Thymus (tissue), 11 donors: ENCODE measurements at regions not wholly inside any gene's neighbourhood (a gene's known extent, or its start where the extent isn't known, plus 50 kb on each side); places are given as distances from the start of the nearest gene placed in this dataset.

Source experiments
- DNase-seq, 9 donors: peaks; one replicate each; pipeline ENCODE4 v3.0.0-alpha.2; 2013; ENCODE audit warnings: low spot score in 9 of 9, low read depth in 6 of 9, missing footprints in 1 of 9
- H3K27ac ChIP-seq, 2 donors: one replicate each; pipeline ENCODE4 v1.5.1; 2013; ENCODE audit warnings: control low read depth in 1 of 2, low read depth in 1 of 2, low read length in 1 of 2, mild to moderate bottlenecking in 1 of 2, moderate library complexity in 1 of 2
- H3K27me3 ChIP-seq, 2 donors: one replicate each; pipeline ENCODE4 v1.5.1; 2013; ENCODE audit warnings: low read length in 1 of 2; ENCODE audit not compliant: control insufficient read depth in 2 of 2, insufficient read depth in 1 of 2
- H3K36me3 ChIP-seq, 2 donors: one replicate each; pipeline ENCODE4 v1.5.1; 2013; ENCODE audit warnings: low read length in 1 of 2, mild to moderate bottlenecking in 1 of 2, moderate library complexity in 1 of 2; ENCODE audit not compliant: control insufficient read depth in 2 of 2, insufficient read depth in 2 of 2
- H3K4me1 ChIP-seq, 2 donors: one replicate each; pipeline ENCODE4 v1.5.1; 2013; ENCODE audit warnings: low read length in 2 of 2; ENCODE audit not compliant: control insufficient read depth in 2 of 2, insufficient read depth in 2 of 2
- H3K4me3 ChIP-seq, 2 donors: one replicate each; pipeline ENCODE4 v1.5.1; 2013; ENCODE audit warnings: low read length in 2 of 2, control low read depth in 1 of 2, mild to moderate bottlenecking in 1 of 2
- H3K9me3 ChIP-seq, 2 donors: one replicate each; pipeline ENCODE4 v1.5.1; 2013; ENCODE audit warnings: low read length in 1 of 2, mild to moderate bottlenecking in 1 of 2; ENCODE audit not compliant: control insufficient read depth in 2 of 2, insufficient read depth in 1 of 2
- WGBS: extraction: QIAGEN DNeasy Blood & Tissue Kit; methylation state at CpG from one replicate; pipeline ENCODE4 v1.1.7; 2013; 5-methylcytosine and 5-hydroxymethylcytosine counted together
- donor health status: healthy.

DNA sequence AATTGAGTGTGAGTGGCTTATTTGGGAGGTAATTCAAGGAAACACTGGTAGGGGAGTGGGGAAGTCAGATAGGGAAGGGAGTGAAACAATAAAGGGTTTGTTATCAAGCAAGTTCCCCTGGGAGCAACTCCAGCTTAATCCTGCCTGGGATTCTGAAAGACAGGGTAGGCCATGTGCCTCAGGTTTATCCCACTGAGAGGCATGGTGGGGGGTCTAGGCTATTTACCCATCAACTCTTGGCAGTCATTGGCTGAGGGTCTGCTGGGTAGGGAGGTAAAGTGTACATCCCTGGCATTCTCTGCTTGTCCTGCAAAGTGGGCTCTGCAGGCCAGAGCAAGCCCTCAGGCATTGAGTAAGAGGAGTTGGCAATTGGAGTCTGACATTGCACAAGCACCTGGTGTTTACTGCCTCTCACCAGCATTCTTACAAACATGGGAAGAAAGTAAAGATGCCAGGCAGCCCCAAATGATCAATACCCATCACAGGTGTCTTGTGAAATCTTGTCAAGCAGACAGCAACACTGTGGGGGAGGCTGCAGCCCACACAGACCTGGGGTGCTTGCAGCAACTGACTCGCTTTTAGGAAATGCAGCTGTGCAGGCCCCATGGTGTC lies 169.3 kb downstream of the KTN1 start:
- peak; percentile 55 to 94 (median 80) for DNase-seq
- no peaks in the 10 kb centered on the region for H3K9me3 ChIP-seq
- H3K36me3 ChIP-seq = no peaks in the 10 kb centered on the region
- peak overlapping the region; percentile 85 to 99 for H3K27ac ChIP-seq
- H3K4me3 ChIP-seq = no peak overlapping the region
- peaks cover 70 to 90% of the 10 kb centered on the region in 2 donors for H3K4me1 ChIP-seq
- 9% methylated on average over 1 of the region's 1 CpG for WGBS
- H3K27me3 ChIP-seq = no peaks in the 10 kb centered on the region

DNA sequence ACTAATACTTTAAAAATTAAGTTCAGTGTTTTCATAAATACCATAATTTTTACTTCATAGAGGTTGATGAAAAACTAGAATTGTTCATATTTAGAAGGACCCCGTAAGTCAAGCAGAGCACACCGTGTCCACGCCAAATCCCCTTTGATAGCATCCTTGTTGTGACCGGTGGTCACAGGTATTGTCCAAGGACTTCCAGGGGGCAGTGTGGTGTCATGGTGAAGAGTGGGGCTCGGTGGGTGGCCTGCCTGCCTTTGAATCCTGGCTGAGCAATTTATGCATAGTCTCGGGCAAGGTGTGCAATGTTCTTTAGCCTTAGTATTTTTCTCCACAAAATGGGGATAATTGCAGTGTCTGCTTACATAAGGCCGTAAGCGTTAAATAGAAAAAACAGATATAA lies 169.9 kb downstream of the KTN1 start:
- Histone ChIP-seq H3K36me3 (no peaks in the 10 kb centered on the region), H3K9me3 (no peaks in the 10 kb centered on the region), H3K4me1 (peaks cover 67 to 83% of the 10 kb centered on the region in 2 donors), H3K27me3 (no peaks in the 10 kb centered on the region), H3K4me3 (no peak overlapping the region), H3K27ac (peak overlapping the region; percentile 22 to 99)
- no peak for DNase-seq
- WGBS = 96% methylated on average over 8 of the region's 8 CpGs

DNA sequence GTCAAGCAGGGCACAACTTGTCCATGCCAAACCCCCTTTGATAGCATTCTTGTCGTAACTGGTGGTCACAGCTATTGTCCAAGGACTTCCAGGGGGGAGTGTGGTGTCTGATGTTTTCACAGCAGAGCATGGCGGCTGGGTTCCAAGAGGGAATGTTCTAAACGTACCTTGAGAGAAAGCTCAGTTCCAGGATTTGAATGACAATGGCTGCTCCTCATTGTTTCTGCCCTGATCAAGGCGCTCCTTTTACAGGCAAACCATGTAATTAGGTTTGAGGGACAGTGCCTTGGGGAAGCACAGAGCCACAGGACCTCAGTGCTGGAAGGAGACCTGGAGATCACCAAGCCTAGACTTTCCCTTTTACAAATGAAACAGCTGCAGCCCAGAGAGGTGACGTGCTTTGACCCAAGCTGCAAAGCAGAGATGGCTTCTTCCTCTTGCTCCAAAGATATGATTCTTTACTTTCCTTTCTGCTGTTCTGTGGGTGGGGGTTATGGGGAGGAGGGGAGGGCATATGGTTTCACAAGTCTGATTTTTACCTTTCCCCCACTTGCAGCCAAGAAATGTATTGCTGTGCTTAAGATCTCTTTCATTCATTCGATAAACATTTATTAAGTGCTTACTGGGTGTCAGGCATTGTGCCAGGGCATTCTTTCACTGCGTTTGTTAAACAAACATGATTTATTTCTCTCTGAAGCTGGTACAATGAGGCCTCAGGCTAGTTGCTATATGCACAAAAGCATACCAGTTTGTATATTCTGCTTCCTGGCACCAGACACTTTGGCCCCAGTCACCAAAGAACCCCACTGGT lies 172.8 kb downstream of the KTN1 start:
- peak overlapping the region in 1 of 2 donors; percentile 82 for H3K27ac ChIP-seq
- H3K36me3 ChIP-seq = no peaks in the 10 kb centered on the region
- H3K4me1 ChIP-seq = peaks cover 58 to 71% of the 10 kb centered on the region in 2 donors
- no peaks in the 10 kb centered on the region for H3K9me3 ChIP-seq
- H3K27me3 ChIP-seq = no peaks in the 10 kb centered on the region
- 81% methylated on average over 7 of the region's 7 CpGs for WGBS
- peak overlapping the region in 1 of 2 donors; percentile 1 for H3K4me3 ChIP-seq
- peak in 1 of 9 donors; percentile 47 for DNase-seq

DNA sequence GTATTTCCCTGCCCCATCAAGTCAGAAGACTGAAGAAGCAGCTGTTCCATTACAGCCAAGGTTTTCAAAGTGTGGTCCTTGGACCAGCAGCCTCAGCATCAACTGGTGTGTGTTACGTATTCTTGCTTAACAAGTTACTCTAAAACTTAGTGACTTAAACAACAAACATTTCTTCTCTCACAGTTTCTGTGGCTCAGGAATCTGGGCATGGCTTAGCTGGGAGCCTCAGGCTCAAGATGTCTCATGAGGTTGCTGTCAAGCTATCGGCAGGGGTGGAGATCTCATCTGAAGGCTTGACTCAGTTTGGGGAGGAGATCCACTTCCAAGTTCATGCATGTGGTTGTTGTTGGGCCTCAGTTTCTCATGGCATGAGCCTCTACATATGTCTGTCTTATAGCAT lies 174.5 kb downstream of the KTN1 start:
- H3K4me1 ChIP-seq = peaks cover 49 to 58% of the 10 kb centered on the region in 2 donors
- H3K27me3 ChIP-seq = no peaks in the 10 kb centered on the region
- no peak overlapping the region for H3K4me3 ChIP-seq
- H3K9me3 ChIP-seq = no peaks in the 10 kb centered on the region
- 98% methylated on average over 2 of the region's 2 CpGs for WGBS
- no peaks in the 10 kb centered on the region for H3K36me3 ChIP-seq
- no peak overlapping the region for H3K27ac ChIP-seq
- DNase-seq = no peak

DNA sequence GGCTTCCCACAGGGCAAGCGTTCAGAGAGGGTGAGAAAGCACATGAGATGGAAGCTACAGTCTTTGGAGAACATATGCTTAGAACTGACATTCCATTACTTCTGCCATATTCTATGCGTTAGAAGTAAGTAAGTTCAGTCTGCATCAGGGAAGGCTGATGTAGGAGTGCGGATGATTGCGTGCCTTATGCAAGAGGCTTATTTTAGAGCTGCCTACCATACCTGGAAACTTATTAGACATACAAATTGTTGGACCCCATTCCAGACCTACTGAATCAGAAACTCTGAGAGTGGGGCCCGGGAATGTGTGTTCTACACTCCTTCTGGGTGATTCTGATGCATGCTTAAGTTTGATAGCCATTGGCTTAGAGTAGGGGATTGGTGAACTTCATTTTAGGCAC lies 174.9 kb downstream of the KTN1 start:
- WGBS = 98% methylated on average over 5 of the region's 5 CpGs
- peaks cover 47 to 55% of the 10 kb centered on the region in 2 donors for H3K4me1 ChIP-seq
- no peak for DNase-seq
- no peaks in the 10 kb centered on the region for H3K36me3 ChIP-seq
- H3K27me3 ChIP-seq = no peaks in the 10 kb centered on the region
- no peak overlapping the region for H3K4me3 ChIP-seq
- H3K27ac ChIP-seq = no peak overlapping the region
- H3K9me3 ChIP-seq = no peaks in the 10 kb centered on the region

DNA sequence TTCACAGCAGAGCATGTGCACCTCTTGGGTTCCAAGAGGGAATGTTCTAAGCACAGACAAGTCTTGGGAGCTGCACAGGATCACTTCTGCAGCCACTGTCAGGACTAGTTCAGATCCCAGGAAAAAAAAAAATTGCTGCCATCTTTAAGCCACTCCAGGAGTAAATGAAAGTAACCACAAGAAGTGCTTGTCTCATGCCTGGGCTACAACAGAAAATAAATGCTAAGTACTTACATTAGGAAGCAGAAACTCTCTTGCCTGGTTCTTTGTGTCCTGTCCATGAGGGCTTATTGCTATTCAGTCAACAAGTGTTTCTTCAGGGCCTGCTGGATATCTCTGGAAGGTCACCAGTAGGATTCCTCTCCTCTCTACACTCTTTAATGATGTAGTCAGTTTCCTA lies 176.1 kb downstream of the KTN1 start:
- peak overlapping the region in 1 of 2 donors; percentile 65 for H3K27ac ChIP-seq
- H3K4me3 ChIP-seq = no peak overlapping the region
- peak in 1 of 9 donors; percentile 36 for DNase-seq
- no peaks in the 10 kb centered on the region for H3K27me3 ChIP-seq
- peaks cover 38 to 47% of the 10 kb centered on the region in 2 donors for H3K4me1 ChIP-seq
- no peaks in the 10 kb centered on the region for H3K9me3 ChIP-seq
- no peaks in the 10 kb centered on the region for H3K36me3 ChIP-seq

DNA sequence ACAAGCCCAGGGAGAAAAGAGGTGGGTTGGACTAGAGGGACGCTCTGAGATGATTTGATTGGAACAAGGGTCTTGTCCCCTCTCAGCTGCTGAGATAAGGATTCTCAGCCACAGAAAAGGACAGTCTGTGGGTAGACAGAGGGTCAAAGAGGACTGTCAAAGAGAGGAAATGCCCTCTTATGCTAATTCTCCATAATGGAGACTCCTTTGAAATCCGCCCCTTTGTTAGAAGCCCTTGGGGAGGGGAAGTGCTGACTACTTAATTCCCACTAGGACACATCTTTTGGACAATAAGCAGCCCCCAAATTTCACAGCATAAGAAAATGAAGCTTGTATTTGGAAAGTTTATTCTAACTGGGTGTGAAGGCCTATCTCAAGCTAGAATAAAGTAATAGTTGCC lies 176.6 kb downstream of the KTN1 start:
- 97% methylated on average over 2 of the region's 2 CpGs for WGBS
- H3K4me1 ChIP-seq = peaks cover 33 to 42% of the 10 kb centered on the region in 2 donors
- H3K4me3 ChIP-seq = no peak overlapping the region
- peak overlapping the region in 1 of 2 donors; percentile 65 for H3K27ac ChIP-seq
- DNase-seq = no peak
- no peaks in the 10 kb centered on the region for H3K27me3 ChIP-seq
- H3K36me3 ChIP-seq = no peaks in the 10 kb centered on the region
- no peaks in the 10 kb centered on the region for H3K9me3 ChIP-seq

DNA sequence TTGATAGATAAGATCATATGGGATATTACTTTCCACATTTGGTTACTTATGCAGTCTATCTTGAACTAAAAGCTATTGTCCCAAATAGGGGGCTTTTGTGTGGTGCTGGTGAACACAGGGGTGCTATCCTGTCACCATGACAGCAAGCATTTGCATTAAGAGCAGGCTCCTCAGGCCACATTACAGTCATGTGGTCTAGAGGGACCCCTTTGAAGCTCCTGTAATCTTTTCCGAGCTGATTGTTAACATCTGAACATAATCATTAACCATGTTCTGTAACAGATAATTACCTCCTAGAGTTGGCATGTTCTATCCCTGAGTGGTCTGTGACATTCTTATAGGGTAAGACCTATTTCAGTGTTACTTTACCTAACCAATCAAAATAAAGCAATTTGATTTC lies 178.8 kb downstream of the KTN1 start:
- 42% methylated on average over 1 of the region's 1 CpG for WGBS
- Histone ChIP-seq H3K9me3 (no peaks in the 10 kb centered on the region), H3K4me3 (no peak overlapping the region), H3K4me1 (peaks cover 18 to 27% of the 10 kb centered on the region in 2 donors), H3K27ac (no peak overlapping the region), H3K27me3 (no peaks in the 10 kb centered on the region), H3K36me3 (no peaks in the 10 kb centered on the region)
- DNase-seq = peak in 1 of 9 donors; percentile 47

DNA sequence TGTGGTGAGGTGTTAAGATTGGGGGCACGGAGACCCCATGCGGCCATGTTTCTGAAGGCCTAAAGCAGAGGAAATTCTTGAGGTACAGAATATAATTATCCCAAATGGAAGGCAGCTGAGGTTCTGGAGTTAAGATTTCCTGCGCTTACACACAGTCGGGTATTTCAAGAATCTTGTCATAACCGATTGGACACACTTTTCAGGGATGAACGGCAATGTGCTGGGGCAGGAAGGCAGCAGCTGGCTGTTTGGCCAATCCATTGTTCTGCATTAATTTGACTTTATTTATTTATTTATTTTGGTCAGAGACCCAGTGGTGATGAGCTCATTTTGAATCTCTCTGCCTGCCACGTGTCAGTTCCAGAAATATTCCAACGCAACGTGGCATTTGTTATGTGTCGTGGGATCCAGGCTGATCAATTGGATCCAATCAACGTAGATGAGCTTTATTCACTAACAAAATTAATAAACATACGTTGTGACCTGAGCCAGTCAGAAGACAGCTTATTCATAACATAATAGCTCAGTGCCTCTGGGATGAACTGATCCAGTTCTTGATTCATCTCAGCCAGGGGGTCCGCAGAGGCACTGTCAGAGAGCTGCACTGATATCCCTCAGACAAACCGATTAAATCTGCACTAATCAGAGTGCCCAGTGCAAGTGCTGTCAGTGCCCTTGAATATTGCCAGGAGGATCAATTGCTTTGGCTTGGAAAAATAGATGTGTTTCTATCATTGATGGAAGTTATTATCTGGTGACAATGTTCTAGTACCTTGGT lies 181.0 kb downstream of the KTN1 start:
- no peaks in the 10 kb centered on the region for H3K27me3 ChIP-seq
- DNase-seq = no peak
- H3K4me3 ChIP-seq = no peak overlapping the region
- 97% methylated on average over 14 of the region's 14 CpGs for WGBS
- no peaks in the 10 kb centered on the region for H3K9me3 ChIP-seq
- no peaks in the 10 kb centered on the region for H3K36me3 ChIP-seq
- H3K4me1 ChIP-seq = peaks cover 11 to 19% of the 10 kb centered on the region in 2 donors
- H3K27ac ChIP-seq = no peak overlapping the region
